NCI-H2029 (cell line): ENCODE measurements at regions not wholly inside any gene's neighbourhood (a gene's known extent, or its start where the extent isn't known, plus 50 kb on each side); places are given as distances from the start of the nearest gene placed in this dataset.
"Not testable (repeated sequence)": the region's sequence is repeated elsewhere in the genome, so short reads cannot be mapped to it uniquely, and the experiment has no call there.

ENCODE experiments used
- DNase-seq: peaks from one replicate; lab custom pipeline; 2025; lab: John Stamatoyannopoulos, UW

DNA sequence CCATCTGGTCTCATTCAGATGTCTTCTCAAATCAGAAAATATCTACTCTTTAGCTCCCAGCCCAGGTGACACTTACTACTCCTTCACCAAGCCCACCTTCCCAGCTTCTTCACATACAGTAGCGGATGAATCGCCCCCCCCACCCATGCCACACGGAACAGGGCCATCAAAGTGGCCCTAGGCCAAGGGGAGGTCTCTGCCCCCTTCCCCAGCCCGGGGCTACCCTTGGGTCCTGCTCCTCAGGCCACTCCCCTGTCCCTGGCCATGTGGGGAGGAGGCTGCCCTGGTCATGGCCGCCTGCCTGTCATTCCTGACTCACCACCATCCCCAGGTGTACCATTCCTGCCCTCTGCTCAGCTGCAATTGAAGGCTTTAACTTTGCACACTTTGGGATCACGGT, 142.8 kb downstream of the NECTIN1 start:
- no peak for DNase-seq

DNA sequence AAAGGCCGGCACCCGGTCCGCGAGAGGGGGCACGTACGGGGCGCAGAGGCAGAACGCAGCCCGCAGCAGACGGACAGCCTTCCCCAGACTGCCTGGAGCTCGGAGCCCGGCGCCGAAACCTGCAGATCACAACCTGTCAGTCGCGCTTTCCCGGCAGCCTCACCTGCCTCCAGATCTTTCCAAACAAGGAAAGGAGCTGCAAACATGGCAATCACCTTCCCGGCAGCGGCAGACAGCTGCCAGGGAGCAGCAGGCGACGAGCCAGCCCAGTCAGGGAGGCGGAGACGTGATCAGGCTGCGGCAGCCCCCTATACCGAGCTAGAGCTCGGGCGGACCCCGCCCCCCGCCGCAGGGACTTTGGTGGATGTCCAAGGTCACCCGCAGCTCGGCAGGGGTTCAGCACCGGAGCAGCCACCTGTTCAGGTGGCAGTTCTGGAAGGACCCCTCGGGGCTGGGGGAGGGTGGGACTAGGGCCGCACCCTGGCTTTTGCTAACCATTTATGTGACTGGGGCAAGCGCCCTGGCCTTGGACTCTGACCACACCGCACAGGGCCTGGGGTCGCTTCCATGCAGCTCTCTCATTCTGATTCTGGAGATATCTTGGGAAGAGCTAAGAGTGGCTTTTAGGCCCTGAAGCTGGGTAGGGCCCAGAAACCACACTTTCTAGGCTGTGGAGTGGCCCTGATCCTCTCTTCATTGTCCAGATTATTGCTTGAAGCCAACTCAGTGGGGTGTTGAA, 143.8 kb downstream of the NECTIN1 start:
- peak; percentile 65 for DNase-seq

DNA sequence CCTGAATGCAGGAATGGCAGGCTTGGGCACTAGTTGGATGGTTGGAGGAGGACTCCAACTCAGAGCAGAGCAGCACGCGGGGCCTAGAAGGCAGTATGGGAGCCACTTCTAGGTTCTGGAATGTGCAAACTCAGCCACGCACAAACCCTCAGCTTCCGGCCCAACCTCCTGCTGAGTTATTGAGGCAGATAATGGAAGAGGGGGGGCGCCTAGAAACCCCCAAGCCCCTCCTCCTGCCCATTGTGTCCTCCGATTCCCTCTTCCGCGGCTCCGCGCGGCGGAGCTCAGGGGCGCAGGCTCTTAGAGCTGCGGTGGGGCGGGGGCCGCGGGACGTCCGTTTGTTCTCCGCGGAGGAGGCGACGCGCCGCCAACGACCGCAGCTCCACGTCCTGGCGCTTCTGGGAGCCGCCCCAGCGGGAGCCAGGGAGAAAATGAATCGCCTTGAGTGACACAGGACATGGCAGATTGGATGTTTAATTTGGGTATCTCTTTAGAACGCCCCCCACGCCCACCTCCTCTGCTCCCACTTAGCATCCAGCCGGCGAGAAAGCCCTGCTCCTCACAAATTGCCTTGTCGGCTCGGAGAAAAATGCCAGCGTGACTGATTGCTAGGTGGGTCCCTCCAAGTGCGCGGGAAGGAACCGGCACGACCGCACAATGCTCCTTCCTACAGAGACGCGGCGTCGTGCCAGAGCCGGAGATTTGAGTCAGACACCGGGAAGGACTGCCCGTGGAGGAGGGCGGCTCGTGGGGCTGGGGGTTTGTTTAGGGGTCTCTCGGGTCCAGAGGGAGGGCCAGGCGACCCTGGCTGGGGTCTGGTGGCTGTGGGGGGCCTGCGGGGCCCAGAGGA, 144.6 kb downstream of the NECTIN1 start:
- peak; percentile 51 for DNase-seq

DNA sequence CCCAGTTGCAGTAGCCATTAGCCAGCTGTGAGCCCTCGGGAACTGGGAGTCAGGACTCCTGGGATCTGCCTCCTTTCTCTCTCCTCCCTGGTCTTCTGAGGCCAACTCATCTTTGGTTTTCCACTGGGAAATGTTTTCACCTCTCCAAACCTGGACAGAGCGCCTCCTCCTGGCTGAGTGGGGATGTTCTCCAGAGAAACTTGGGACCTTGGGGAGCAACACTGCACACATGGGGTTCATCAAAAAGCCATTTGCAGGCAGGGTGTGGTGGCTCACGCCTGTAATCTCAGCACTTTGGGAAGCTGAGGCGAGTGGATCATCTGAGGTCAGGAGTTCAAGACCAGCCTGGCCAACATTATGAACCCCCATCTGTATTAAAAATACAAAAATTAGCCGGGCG, 145.4 kb downstream of the NECTIN1 start:
- DNase-seq: no peak

DNA sequence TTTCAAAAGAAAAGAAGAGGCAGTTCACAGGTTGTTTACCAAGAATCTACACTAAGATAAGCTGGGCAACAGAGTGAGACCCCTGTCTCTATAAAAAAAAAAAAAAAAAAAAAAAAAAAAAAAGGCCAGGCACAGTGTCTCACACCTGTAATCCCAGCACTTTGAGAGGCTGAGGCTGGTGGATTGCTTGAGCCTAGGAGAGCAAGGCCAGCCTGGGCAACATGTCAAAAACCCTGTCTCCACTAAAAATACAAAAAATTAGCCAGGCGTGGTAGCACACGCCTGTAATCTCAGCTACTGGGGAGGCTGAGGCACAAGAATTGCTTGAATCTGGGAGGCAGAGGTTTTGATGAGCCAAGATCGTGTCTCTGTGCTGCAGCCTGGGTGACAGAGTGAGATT, 147.6 kb downstream of the NECTIN1 start:
- not testable (repeated sequence) for DNase-seq

DNA sequence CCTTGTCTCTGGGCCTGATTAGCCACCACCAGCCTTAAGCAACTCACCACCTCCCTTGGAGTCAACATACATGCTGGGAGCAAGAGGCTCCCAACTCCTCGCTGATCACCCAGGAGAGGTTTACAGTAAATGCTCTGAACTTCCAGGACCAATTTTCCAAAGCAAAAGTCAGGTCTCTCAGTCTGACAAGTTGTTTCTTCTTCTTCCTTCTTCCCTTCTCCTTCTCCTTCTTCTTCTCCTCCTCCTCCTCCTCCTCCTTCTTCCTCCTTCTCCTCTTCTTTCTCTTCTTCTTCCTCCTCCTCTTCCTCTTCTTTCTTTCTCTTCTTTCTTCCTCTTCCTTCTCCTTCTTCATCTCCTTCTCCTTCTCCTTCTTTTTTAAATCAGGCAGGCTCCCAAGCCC, 148.2 kb downstream of the NECTIN1 start:
- DNase-seq: no peak

DNA sequence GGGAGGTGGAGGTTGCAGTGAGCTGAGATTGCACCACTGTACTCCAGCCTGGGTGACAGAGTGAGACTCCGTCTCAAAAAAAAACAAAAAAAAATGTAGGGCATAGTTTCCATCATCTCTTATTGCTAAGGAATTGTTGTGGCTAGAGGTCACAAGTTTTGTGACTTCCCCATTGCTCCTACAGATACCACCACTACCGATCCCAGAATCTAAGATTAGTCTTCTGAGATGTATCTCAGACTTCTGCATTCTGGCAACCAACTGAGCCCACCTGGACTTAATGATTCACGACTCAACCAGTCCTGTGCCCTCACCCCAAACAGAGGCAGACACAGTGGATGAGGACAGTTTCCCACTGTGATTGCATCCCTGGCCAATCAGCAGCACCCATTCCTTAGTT, 148.9 kb downstream of the NECTIN1 start:
- DNase-seq: no peak

DNA sequence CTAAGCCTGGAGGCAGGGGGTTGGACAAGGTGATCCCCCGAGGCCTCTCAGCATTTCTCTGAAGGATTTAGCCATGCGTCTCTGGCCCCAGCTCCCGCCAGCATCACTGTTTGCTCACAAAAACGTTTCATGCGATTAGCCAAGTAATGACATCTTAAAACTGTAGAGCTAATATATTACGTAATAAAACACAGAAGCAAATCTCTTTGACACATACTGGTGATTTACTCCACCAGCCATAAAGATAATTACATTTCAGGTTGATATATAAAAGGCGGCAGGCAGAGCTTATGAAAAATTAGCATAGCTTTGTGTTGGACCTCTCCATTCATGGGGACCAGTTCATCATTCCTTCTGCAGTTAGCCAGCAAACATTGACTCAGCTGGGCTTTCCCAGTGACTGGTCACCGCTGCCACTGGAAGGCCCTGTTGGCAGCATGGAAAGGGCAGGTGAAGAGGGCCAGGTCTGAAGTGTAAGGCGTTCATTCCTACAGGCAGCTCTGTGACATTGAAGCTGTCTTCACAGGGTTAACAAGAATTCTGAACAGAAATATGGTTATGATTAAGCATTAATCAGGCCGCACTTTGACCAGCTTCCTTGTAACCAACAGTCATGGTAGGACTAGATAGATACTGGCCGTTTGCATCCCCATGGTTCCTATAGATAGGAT, 150.3 kb downstream of the NECTIN1 start:
- DNase-seq: no peak

DNA sequence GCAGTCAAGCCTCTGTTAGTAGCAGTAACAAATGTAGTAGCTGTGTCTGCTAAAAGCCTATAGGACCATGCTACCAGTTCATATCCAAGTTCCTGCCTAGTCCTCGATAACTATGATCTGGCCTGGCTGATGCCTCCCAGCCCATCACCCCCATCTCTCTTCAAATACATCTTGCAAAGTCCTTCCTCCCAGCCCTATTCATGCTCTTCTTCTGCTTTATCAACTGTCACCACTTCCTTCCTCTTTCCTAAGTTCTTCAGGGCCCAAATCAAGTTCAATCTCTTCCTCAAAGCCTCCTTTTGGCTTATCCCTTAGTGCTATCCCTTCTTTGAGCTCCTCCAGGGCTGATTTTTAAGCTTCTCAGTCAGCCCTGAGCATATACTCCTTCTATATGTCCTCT, 150.9 kb upstream of the THY1 start:
- no peak for DNase-seq

DNA sequence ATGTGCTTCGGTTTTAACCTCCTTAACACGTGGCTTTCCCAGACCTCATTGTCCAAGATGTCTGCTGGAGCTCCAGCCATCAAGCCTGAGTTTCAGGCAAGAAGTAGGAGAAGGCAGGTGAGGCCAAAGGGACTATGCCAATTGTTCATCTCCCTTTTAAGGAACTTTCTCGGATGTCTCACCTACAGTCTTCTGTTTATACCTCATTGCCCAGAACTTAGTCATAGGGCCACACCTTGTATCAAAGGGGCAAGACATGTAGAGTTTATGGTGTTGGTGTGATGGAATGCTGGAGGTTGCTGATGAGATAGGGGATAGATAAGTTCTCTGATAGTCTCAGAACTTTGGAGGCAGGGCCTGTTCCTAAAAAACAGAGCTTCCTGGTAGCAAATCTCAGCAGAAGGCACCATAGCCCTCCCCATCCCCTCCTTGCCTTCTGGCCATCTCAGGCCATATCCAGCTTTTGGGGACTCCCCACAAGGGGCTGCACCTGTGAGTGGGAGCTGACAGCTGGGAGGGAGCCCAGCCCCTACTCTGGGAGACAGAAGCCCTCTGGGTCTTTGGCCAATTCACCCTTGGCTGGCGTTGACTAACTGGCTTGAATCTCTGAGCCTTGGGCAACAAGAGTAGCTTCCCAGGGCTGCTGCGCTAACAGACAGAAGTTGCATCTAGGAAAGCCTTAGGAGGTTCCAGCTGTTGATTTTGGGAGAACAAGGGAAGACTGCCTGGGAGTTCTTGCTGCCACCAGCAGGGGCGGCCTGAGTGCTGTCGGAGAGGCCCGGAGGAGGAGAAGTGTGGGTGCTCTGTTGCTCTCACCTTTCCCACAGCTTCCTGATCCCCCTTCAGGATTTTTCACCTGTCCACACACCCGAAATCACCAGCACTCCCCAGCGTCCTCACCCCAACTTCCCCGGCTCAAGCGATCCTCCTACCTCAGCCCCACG, 149.8 kb upstream of the THY1 start:
- no peak for DNase-seq

DNA sequence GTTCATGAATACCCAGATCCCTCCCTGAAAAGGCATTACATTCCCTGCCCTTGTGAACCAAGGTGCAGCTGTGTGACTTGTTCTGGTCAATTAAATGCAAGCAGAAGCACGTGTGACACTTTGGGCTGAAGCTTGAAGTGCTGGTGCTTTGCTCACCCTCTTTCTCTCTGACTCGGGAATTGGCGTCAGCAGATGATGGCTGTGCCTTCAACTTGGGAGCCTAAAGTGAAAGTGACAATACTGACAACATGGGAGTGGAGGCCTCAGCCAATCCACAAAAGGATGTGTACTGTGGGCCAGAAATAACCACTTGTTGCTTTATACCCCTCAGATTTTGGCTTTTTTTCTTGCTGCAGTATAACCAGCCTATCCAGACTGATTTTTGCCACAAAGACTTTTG, 148.3 kb upstream of the THY1 start:
- no peak for DNase-seq

DNA sequence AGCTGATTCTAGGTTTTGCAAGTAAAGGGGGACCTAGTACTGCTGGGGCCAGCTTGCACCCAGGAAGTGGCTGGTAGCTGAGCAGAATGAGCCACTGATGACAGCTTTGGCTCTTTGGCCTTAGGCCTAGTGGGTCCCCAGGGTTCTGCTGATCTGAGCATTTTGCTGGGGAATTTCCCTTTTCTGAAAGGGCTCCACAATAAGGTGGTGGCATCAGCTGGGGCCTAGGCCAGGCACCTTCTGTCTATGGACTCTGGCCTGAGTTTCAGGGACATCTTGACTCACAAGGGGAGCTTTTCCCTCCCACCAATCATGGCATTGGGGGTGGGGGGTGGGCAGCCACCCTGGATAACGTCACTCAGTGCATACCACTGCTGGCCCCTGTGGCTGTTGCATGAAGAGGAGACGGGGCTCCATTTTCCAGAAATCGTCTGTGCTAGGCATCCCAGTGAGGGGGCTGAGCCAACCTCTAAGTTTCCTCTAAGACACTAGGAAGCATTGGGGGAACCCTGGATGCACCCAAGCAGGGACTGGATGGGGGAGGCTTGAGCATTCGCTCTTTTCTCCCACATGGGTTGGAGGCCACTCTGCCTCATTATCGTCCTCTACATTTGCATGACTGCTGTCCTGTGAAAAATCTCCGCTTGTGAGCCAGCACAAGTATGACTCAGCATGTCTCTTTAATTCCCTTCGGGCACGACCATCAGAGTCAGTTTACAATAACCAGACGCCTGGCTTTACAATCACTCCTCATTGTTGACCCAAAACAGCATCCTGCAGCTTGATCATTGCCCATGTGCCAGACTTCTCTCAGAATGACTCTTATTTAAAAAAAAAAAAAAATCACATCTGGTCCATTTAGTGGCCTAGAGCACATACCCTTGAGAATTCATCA, 145.0 kb upstream of the THY1 start:
- DNase-seq: no peak

DNA sequence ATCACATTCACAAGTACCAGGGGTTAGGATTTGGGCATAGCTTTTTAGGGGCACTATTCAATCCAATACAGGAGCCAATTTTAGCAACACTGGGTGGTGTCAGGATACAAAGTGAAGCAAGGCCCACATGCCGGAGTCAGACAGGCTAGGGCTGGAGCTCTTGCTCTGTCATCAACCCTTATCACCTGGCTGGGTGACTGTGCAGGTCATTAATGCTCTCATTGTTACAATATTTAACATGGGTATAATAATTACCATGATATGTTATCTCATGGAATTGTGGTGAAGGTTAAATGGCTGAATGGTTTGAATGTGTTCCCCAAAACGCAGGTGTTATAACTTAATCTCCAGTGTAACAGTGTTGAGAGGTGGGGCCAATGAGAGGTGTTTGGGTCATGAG, 143.3 kb upstream of the THY1 start:
- DNase-seq: no peak

DNA sequence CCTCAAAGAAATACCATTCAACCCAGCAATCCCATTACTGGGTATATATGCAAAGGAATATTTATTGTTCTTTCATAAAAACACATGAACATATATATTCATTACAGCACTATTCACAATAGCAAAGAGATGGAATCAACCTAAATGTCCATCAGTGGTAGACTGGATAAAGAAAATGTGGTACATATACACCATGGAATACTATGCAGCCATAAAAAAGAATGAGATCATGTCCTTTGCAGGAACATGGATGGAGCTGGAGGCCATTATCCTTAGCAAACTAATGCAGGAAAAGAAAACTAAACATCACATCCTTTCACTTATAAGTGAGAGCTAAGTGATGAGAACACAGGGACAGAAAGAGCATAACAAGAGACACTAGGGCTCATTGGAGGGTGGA, 142.7 kb upstream of the THY1 start:
- not testable (repeated sequence) for DNase-seq

DNA sequence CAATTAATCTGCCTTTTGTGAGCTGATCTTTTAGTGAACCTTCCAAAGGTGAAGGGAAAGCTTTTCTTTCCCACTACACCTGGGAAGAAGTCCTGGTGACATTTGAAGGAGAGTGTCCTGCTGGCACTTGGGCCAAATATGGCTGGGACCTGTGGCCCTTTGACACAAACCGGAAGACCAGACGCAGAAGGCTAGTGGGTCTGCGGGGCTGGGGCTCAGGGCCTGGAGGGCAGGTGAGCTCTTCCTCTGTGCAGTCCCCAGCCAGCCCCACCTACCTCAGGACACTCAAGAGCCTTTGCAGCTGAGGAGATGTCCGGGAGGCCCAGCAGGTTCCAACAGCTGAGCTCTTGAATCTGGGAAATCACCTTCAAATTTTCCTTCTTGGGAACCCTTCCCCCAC, 138.0 kb upstream of the THY1 start:
- no peak for DNase-seq

DNA sequence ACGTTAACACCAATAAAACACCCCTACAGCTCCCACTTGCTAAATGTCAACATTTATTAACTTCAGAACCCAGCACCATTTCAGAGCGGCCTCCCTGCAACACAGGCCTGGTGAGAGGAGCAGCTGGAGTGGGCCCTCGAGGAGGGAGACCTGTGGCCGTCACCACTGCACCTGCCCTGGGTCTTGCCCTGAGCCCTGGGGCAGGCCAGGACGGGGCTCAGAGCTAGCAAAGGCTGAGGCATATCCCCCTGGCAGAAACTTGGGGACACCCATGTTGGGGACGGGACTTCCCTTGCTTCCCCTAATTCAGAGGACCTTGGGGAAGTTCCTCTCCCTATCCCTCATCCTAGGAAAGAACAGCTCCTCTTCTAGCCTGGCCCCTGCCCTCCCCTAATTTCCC, 137.3 kb upstream of the THY1 start:
- DNase-seq: no peak

DNA sequence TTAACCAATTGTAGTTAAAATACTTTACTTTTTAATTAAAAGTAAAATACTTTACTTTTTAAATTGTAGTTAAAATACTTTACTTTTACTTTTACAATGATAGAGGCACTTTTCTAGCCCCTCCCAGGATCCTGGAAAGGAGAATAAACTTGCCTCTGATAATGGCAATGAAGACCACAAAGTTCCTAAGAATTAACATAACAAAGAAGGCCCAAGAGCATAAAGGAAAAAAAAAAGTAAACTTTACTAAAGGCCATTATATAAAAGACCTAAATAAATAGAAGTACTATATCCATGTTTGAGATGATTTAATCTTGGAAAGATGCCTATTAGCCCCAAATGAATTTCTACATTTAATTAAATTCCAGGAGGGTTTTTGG, 129.1 kb upstream of the THY1 start:
- DNase-seq: no peak

DNA sequence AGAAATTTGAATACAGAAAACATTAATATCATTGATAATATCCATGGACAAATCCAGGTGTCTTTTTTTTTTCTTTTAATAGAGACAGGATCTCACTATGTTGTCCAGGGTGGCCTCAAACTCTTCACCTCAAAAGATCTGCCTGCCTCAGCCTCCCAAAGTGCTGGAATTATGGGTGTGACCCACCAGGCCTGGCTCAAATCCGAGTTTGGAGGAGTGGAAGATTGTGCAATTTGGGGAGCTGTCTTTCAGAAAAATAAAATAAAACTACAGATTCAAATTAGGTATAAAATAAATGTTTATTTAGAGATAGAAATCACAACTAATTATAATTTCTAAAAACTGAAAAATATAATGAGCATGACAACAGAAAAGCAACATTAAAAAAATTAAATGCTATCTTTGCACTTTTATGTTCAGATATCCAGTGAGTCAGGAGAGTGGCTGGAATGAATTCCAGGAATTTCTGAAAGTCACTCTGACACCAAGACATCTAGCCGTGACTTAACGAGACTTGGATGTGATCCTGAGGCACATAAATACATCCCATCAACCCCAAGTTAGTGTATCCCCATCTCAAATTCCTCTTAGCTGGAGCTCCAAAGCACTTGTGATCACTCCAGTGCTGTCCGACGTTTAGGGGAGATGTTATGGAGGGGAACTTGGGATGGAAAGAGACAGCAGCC, 128.6 kb upstream of the THY1 start:
- DNase-seq: no peak

DNA sequence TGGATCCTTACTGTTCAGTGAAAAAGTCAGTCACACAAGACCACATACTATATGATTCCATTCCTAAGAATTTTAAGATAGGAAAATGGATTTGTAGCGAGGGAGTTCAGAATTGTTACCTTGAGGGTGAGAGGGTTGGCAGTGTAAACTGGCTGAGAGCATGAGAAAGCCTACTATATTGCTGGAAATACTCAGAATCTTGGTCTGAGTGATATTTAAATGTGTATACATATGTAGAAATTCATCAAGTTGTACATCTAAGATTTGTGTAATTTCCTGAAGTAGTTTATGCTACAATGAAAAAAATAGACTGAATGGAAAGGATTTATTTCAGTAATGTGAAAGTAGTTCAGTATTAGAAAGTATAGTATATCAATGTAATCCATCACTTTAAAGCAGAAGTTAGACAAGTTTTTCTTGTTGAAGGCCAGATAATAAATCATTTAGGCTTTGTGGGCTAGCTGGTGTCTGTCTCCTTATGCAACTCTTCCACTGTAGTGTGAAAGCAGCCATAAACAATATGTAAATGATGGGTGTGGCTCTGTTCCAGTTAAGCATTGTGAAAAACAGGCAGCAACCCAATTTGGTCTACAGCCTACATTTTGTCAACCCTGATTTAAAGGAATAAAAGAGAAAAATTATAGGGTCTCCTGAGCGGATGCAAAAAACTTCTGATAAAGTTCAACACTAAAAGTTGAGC, 127.2 kb upstream of the THY1 start:
- DNase-seq: no peak

DNA sequence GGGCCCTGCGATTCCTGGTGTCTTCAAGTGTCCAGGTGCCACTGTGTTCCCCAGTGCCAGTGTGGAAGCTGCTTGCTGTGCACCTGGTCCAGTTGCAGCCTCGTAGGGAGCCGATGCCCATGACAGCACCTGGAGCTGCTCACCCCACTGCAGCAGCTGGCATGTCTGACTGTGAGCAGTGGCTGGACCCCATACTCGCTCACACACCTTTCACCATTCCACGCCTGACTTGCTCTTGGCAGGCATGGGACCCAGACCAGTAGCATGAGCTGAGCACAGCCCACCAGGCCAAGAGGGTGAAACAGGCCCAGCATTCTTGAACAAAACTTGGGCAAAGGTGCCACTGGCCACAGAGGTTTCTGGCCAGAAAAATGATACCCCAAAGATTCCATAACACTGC, 124.5 kb upstream of the THY1 start:
- DNase-seq: no peak
